GM21786 (cell line): ENCODE measurements at regions not wholly inside any gene's neighbourhood (a gene's known extent, or its start where the extent isn't known, plus 50 kb on each side); places are given as distances from the start of the nearest gene placed in this dataset.

ENCODE experiments used
- ATAC-seq: cut with Tn5 transposase; IDR thresholded peaks from one replicate; pipeline ENCODE4 v1.9.1; 2021; ENCODE audit not compliant: unreplicated experiment

DNA sequence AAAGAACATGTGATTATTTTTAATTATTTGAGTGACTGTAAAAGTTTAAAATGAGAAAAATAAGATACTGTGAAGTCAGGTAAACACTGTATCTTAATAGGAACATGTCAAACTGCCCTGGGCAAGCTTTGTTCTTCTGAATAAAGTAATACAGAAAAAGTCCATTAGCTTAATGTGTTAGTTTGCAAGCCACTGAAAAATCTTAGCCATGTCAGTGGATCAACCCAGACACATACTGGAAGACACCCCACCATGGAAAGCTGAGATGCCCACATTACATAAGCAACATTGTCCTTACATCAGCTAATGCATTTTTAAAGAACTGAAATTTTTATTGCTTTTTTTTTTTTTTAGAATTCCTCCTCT lies 155.2 kb downstream of the BBOX1 start:
- no peak for ATAC-seq

DNA sequence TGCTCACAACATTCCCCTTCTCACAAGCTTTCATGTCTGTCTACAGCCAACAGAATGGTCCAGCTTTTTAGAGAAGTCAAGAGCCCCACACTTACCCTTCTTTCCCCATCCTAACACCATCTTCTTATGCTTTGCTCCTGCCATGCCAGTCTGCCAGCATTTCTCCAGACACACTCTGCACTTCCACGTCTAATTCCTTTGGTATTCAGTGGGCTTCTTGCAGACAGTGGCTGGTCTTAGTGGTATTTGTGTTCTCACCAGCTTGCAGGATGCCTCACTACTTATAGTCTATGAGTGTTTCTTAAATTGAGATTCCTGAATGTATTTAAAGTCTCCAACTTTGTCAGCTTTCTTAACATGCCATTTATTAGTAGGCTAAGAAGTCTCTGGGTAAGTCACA lies 154.4 kb downstream of the BBOX1 start:
- no peak for ATAC-seq

DNA sequence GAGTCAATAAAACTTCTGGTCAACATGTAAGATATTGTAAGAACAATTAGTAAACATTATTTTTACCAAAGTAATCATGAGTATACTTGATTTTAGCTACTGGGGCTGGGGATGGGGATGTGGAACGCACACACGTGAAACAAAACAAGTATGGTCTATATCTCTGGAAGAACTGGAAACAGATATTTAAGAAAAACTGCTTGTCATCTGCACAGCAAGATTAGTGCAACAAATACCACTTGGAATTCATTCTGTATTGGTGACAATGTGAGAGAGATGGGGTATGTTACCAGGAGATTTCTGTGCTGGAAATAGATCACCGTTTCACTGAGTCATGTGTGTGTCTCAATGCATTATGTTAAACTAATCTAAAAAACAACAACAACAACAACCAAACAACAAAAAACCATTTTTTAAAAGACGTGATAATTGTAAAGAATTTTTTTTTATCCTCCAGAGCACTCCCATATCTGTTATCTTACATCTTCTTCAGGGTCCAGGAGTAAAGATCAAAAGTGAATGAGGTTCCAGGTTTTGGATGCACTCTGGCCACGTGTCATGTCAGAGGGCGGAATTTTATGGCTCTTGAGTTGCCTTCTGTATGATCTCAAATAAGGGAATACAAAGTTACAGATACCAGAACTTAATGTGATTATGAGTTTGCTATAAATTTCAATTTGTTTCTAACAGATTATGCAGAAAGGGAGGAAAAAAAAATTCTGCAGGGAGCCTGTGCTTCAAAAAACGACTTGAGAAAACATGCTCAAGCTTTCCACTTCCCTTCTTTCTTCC lies 153.0 kb downstream of the BBOX1 start:
- no peak for ATAC-seq

DNA sequence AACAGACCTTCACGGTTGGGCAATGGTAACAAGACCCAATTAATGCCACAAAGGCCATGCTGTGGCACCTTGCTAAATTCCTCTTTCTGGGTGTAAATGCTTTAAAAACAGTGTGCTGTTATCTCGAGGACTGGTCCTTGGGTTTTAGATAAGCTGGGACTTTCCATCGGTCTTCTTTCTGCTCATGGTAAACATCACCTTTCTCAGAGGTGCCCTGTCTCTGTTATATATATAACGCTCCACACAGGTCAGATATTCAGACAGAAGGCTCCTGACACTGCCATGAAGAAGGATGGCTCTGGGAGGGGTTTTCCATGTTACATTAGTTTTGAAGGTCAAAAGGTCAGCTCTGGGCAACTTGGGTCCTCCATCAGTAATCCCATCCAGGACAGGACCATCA lies 151.6 kb downstream of the BBOX1 start:
- no peak for ATAC-seq

DNA sequence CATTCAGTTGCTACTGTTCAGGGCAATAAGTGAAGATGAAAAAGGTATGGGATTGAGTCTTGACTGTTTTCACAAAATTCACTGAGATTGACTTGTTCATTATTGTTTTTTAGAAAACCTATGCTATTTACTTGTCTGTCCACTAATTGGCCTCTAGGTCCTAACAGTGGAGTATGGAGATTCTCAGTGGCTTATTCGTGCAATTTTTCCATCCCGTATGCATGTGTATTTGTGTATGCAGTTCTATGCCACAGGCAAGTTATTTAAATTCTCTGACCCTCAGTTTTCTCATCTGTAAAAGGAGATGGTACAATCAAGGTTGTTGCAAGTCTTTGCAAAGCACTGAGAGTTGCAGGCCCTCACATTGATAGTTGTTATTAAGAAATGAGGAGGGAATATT lies 151.0 kb downstream of the BBOX1 start:
- ATAC-seq = no peak

DNA sequence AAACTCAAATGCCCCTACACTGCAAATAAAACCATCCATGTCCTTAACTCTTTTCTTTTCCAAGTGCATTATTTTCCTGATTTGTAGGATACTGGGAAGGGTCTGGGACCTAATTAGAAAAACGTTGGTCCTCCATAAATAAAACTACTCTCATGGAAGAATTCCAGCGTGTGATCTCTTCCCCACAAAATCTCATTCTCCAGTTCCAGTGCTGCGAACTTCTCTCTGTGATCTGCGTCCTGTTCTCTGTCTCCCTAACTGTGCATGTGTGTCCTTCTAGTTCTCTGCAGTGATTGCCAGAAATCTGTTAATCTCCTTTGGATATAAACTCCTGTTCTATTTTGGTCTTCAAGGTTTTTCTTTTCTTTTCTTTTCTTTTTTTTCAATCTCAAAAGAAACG lies 148.1 kb downstream of the BBOX1 start:
- no peak for ATAC-seq

DNA sequence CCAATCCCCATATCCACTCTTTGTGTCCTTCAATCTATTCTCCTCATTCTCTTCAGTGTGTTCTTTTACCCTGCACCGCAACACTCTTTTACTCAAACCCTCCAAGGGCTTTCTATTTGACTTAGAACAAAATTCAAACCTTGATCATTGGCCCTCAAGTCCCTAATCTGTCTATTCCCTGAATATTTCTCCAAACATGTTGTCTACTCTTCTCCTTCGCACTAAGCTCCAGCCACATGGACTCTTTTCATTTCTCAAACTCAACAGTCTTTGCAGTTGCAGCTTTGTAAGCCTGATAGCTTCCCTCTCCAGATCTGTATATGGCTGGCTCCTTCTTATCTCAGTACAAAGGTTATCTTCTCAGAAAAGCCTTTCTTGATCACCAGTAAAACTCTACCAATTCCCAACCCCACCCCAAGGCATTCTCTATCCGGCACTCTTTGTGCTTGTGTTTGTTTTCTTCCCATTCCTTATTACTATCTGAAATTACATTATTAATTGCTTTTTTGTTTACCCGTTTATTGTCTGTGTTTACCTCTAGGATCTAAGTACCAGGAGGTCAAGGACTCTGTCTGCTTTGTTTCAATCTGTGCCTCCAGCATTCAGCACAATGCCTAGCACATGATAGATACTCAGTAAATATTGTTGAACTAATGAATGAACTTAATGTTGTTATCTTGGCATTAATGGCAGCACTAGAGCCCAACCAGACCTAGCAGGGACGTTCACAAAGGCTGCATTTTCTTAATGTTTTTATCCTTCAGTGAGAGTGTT lies 147.4 kb downstream of the BBOX1 start:
- ATAC-seq = no peak

DNA sequence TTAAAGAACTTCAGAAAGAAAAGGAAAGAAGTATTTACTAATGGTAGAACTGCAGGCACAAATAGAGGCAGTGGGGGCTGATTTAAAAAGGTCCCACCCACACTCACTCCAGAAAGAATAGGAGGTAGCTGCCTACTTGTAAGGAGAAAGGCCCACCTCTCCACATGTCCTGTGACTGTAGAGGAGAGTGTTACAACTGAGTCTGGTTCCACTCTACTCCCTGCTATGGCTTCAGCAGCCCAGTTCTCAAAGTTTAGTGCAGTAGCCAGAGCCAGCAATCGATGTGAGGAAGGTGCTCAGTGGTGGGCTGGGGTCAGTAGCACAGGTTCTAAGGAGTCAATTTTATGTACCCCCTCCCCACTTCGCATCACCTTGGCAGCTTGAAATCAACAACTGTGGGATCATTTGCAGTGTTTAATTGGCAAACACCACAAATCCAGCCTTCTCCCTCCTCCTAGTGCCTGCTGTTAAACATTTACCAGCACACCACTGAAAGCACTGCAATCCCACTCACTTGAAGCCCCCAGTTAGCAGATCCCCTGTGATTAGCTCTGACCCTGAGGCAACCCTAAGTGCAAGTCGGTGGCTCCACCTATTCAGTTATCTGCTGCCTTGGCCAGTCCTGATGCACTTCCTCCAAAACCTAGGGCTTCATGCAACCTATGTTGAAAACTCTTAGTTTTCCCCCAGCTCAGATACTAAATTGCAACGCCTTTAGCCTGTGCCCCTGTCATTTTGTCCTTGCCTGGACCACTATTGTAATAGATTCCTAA lies 146.6 kb downstream of the BBOX1 start:
- no peak for ATAC-seq

DNA sequence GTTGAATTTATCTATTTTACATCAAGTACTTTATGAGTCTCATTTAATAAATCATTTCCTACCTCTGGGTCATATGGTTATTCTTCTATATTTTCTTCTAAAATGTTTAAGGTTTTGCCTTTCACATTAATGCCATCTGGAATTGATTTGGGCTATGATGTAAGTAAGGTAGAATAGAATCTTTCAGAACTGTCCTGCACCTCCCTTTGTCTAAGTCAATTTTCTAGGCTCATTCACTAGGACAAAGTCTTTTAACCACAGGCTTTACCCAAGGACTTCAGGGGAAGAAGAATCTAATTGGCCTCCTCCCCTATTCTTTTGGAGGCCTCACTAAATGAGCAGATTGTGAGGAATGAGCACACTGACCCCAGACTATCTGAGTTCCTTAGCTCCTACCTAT lies 146.0 kb downstream of the BBOX1 start:
- ATAC-seq = no peak

DNA sequence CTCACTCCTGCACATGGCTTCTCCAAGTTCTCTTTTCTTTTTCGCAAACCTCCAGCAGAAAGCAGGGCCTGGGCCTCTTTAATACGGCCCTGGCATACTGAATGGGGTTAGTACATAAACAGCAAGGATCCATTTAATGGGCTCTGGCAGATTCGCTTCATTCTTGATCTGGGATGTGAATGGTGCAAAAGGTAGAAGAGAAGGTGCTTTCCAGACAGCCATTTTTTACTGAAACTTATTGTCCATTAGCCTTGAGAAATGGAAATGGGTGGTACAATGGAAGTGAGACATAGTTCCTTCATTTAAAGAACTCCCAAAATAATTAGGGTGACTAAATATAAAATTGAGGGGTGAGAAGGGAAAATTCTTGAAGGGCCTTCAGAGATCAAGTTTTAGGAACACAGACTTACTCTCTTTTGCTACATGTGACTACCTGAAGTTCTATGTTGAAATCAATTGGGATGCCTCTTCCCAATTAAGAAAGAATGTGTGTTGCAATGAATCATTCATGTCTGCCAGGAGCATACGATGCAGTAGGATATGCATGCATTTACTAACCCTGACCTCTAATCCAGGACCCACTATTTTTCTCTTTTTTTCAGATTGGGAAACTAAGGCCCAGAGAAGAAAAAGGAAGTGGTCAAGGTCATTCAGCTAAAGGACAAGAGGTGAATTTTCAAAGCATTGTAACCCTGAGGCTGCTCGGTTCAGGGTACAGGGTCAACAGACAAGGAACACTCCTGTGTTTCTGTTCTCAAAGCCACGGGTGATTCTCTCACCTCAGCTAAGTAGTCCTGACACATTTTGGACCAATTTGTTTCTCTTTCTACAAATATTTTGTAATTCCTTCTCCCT lies 144.1 kb downstream of the BBOX1 start:
- ATAC-seq = no peak

DNA sequence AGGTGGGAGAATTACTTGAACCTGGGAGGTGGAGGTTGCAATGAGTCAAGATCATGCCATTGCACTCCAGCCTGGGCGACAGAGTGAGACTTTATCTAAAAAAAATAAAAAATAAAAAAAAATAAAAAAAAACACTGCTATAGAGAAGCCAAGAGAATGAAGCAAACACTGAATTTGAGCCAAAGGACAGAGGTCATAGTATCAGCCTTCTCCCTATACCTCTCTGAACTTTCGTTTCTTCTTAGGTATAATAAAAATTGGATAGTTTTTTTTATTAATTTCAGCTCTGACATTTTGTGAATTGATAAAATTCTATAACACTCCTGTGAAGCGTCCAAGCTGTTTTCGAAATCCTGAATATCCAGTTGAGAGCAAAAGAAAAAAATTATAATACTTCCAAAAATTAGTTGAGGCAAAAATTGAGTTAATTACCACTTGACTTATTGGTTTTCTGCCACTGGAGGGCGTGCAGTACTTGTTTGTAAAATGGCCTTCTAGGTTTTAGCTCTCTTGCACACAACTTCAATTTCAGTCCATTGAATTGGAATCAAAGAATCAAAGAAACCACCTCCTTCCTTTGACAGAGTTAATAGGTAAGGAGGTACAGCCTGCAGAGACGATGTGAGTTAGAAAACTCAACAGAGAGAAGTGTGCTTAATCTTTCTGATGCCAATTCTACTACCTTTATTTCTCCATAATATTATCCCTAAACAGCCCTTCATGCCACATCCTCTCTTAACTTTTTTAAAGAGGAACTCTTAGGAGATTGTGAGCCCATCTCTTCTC lies 143.2 kb downstream of the BBOX1 start:
- peak; percentile 69 for ATAC-seq

DNA sequence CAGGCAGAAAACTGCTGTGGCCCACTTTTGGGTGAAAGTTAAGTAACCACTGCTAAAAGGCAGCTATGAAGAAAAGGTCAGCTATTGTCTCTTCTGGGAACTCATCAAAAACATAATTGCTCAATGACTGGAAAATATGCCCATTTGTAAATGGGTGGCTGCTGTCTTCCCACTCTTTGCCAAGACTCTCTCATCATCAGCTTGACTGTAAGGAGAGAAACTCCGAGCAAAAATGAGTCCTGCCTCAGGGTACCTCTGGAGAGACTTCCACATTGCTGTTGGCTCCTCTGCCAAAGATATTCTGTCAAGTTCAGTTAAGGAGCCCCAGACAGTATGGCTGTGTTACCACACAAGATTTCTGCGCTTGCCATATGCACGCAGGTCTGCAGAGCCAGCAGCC lies 138.7 kb downstream of the BBOX1 start:
- no peak for ATAC-seq

DNA sequence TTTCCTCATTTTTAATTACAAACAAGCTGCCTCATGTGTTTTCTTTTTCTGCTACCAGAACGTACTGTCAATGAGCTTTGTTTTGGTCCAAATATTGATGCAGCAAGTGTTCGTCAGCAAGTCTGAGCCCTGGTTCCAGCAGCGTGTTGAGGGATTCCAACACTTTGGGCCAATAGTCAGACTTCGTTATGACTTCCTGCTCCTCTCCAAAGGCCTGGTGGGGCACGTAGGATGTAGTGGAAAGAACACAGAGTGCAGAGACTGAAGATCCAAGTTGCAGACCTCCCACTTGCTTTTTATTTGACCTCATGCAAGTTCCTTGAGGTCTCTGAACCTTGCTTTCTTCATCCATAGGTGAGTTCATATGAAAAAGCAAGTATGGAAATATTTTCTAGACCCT lies 138.2 kb downstream of the BBOX1 start:
- ATAC-seq = no peak
